CD8-positive, alpha-beta memory T cell (primary cell): ENCODE measurements at regions not wholly inside any gene's neighbourhood (a gene's known extent, or its start where the extent isn't known, plus 50 kb on each side); places are given as distances from the start of the nearest gene placed in this dataset.

Source experiments
- CTCF ChIA-PET: fragments of 350-600 bp; sonication (Branson Sonifier 250); formaldehyde crosslinking; loops from one replicate; lab custom pipeline; 2021; ENCODE audit warnings: antibody characterized with exemption; lab: Charles Lee
- POLR2A ChIA-PET: fragments of 350-600 bp; sonication (Branson Sonifier 250); formaldehyde crosslinking; loops from one replicate; lab custom pipeline; 2021; ENCODE audit warnings: antibody characterized with exemption; lab: Charles Lee
- DNase-seq, 5 donors: peaks; one replicate each; pipeline versions ENCODE4 v3.0.0 to v3.0.0-alpha.2; 2020 to 2022; ENCODE audit warnings: mixed read lengths in 1 of 5
- H3K27ac ChIP-seq: one replicate; pipeline ENCODE4 v1.7.0; 2013; ENCODE audit warnings: low read depth, mild to moderate bottlenecking, low read length, moderate library complexity
- H3K27me3 ChIP-seq: 2 replicates; pipeline ENCODE4 v1.7.0; 2013; ENCODE audit warnings: low read length, mild to moderate bottlenecking; ENCODE audit not compliant: insufficient read depth, poor library complexity, severe bottlenecking
- H3K36me3 ChIP-seq: 2 replicates; pipeline ENCODE4 v1.7.0; 2013; ENCODE audit warnings: mild to moderate bottlenecking, low read length, moderate library complexity; ENCODE audit not compliant: insufficient read depth
- H3K4me1 ChIP-seq: 2 replicates; pipeline ENCODE4 v1.7.0; 2013; ENCODE audit warnings: mild to moderate bottlenecking, low read length, moderate library complexity; ENCODE audit not compliant: insufficient read depth
- H3K4me3 ChIP-seq: 2 replicates; pipeline ENCODE4 v1.7.0; 2013; ENCODE audit warnings: mild to moderate bottlenecking, low read length
- H3K9me3 ChIP-seq: 2 replicates; pipeline ENCODE4 v1.7.0; 2013; ENCODE audit warnings: mild to moderate bottlenecking, low read length
- H3K27ac Mint-ChIP-seq, 8 donors: one replicate each; pipeline ENCODE4 v1.8.0; 2020 to 2021; ENCODE audit warnings: mixed read lengths in 8 of 8, mild to moderate bottlenecking in 6 of 8, inconsistent platforms in 3 of 8, moderate library complexity in 3 of 8
- H3K27me3 Mint-ChIP-seq, 2 donors: one replicate each; pipeline ENCODE4 v1.8.0; 2020 to 2021; ENCODE audit warnings: mixed read lengths in 2 of 2, mild to moderate bottlenecking in 1 of 2, moderate library complexity in 1 of 2
- H3K36me3 Mint-ChIP-seq, 3 donors: one replicate each; pipeline ENCODE4 v1.8.0; 2020 to 2021; ENCODE audit warnings: mixed read lengths in 3 of 3, inconsistent platforms in 1 of 3, mild to moderate bottlenecking in 1 of 3
- H3K4me1 Mint-ChIP-seq, 3 donors: one replicate each; pipeline ENCODE4 v1.8.0; 2020 to 2021; ENCODE audit warnings: mixed read lengths in 3 of 3, inconsistent platforms in 1 of 3, mild to moderate bottlenecking in 1 of 3
- H3K4me3 Mint-ChIP-seq, 7 donors: one replicate each; pipeline ENCODE4 v1.8.0; 2020 to 2021; ENCODE audit warnings: mixed read lengths in 7 of 7, mild to moderate bottlenecking in 6 of 7, moderate library complexity in 4 of 7, inconsistent platforms in 2 of 7
- H3K9me3 Mint-ChIP-seq, 5 donors: one replicate each; pipeline ENCODE4 v1.8.0; 2020 to 2022; ENCODE audit warnings: mixed read lengths in 5 of 5, mild to moderate bottlenecking in 3 of 5, moderate library complexity in 2 of 5, inconsistent platforms in 1 of 5

DNA sequence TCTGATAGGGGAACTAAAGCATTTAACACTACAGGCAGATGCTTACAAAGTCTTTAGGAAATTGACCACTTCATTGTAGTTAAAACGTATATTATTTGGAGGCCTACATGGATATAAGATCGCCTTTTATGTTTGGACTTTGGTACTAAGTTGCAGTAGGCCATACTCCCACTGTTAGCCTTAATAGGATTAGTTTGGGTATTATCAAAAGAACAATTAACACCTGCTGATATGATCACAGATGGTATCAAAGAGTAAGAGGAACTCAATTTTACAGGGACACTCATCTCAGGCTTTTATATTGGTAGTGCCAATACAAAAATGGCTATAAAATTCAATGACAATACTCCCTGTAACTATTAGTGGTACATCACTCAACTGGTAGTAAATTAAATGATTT lies 1183.0 kb downstream of the MAT2B start:
- ChIA-PET CTCF (no interaction called here), POLR2A (no interaction called here)
- H3K36me3 Mint-ChIP-seq: peaks cover 0 to 4% (median 0%) of the 10 kb centered on the region in 3 donors
- no peak overlapping the region for H3K4me3 ChIP-seq
- no peaks in the 10 kb centered on the region for H3K9me3 ChIP-seq
- no peaks in the 10 kb centered on the region for H3K4me1 ChIP-seq
- H3K27me3 Mint-ChIP-seq: peaks cover 0 to 1% of the 10 kb centered on the region in 2 donors
- no peak overlapping the region for H3K4me3 Mint-ChIP-seq
- DNase-seq: no peak
- no peak overlapping the region for H3K27ac Mint-ChIP-seq
- H3K27me3 ChIP-seq: no peaks in the 10 kb centered on the region
- no peaks in the 10 kb centered on the region for H3K36me3 ChIP-seq
- H3K27ac ChIP-seq: no peak overlapping the region
- H3K4me1 Mint-ChIP-seq: no peaks in the 10 kb centered on the region
- peaks cover 0 to 17% (median 4%) of the 10 kb centered on the region in 5 donors for H3K9me3 Mint-ChIP-seq

DNA sequence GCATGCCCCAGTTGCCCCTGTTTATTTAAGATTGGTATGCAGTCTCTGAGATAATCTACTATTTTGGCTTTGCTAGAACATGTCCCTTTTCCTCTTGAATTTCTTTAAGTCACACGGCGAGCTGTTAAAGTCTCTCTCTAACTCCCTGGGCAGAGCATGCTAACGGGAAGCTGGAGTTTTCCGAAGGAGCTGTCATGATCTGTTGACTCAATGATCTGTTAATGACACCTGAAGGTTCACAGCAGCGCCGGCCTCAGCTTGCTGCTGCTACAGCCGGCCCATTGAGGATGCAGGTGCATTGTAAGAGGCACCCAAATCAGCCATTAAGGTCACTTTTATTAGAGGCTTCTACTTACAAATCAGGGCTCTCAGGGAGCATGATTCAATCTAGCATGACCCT lies 1203.4 kb downstream of the MAT2B start:
- H3K27me3 Mint-ChIP-seq: no peaks in the 10 kb centered on the region
- Histone ChIP-seq H3K4me3 (no peak overlapping the region), H3K36me3 (no peaks in the 10 kb centered on the region), H3K27me3 (no peaks in the 10 kb centered on the region), H3K9me3 (no peaks in the 10 kb centered on the region), H3K27ac (no peak overlapping the region), H3K4me1 (no peaks in the 10 kb centered on the region)
- peaks cover 2 to 42% (median 7%) of the 10 kb centered on the region in 5 donors for H3K9me3 Mint-ChIP-seq
- no peak for DNase-seq
- H3K27ac Mint-ChIP-seq: no peak overlapping the region
- H3K4me3 Mint-ChIP-seq: no peak overlapping the region
- H3K36me3 Mint-ChIP-seq: no peaks in the 10 kb centered on the region
- ChIA-PET POLR2A (no interaction called here), CTCF (no interaction called here)
- no peaks in the 10 kb centered on the region for H3K4me1 Mint-ChIP-seq

DNA sequence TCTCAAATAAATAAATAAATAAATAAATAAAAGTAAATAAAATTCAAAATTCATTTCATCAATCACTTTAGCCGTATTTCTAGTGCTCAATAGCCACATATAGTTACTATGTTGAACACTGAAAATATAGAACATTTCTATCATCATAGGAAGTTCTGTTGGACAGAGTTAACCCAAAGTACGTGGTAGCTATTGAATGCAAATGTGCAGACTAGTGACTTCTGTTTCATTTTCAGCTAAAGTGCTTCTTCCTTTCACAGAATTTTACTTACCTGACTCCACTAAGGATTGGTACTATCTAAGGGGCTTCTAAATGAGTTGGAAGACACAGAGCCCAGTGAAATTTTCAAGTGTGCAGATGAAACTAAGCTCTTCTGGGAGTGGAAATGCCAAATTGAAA lies 1208.3 kb downstream of the MAT2B start:
- Mint-ChIP-seq H3K4me1 (no peaks in the 10 kb centered on the region), H3K27ac (no peak overlapping the region), H3K4me3 (no peak overlapping the region), H3K9me3 (peaks cover 3 to 35% (median 7%) of the 10 kb centered on the region in 5 donors), H3K36me3 (no peaks in the 10 kb centered on the region), H3K27me3 (no peaks in the 10 kb centered on the region)
- DNase-seq: no peak
- Histone ChIP-seq H3K4me1 (no peaks in the 10 kb centered on the region), H3K9me3 (no peaks in the 10 kb centered on the region), H3K27ac (no peak overlapping the region), H3K36me3 (no peaks in the 10 kb centered on the region), H3K4me3 (no peak overlapping the region), H3K27me3 (no peaks in the 10 kb centered on the region)
- ChIA-PET POLR2A (no interaction called here), CTCF (no interaction called here)

- Mint-ChIP-seq H3K27me3 (no peaks in the 10 kb centered on the region), H3K4me1 (no peaks in the 10 kb centered on the region), H3K4me3 (no peak overlapping the region), H3K27ac (no peak overlapping the region), H3K36me3 (no peaks in the 10 kb centered on the region), H3K9me3 (peaks cover 0 to 23% (median 2%) of the 10 kb centered on the region in 5 donors)
- ChIA-PET POLR2A (no interaction called here), CTCF (no interaction called here)
- Histone ChIP-seq H3K27ac (no peak overlapping the region), H3K4me1 (no peaks in the 10 kb centered on the region), H3K27me3 (no peaks in the 10 kb centered on the region), H3K36me3 (no peaks in the 10 kb centered on the region), H3K9me3 (no peaks in the 10 kb centered on the region), H3K4me3 (no peak overlapping the region)
- no peak for DNase-seq
Measured at GRCh38 chr5:164721116-164721515, 1215.7 kb downstream of the MAT2B start.

- H3K27ac ChIP-seq: no peak overlapping the region
- H3K4me3 ChIP-seq: no peak overlapping the region
- H3K36me3 ChIP-seq: no peaks in the 10 kb centered on the region
- H3K9me3 ChIP-seq: no peaks in the 10 kb centered on the region
- H3K4me1 ChIP-seq: no peaks in the 10 kb centered on the region
- Mint-ChIP-seq H3K4me1 (no peaks in the 10 kb centered on the region), H3K4me3 (no peak overlapping the region), H3K27me3 (no peaks in the 10 kb centered on the region), H3K27ac (no peak overlapping the region), H3K9me3 (peaks cover 0 to 23% (median 2%) of the 10 kb centered on the region in 5 donors), H3K36me3 (no peaks in the 10 kb centered on the region)
- ChIA-PET CTCF (no interaction called here), POLR2A (no interaction called here)
- no peak for DNase-seq
- no peaks in the 10 kb centered on the region for H3K27me3 ChIP-seq
Measured at GRCh38 chr5:164721656-164722055, 1216.2 kb downstream of the MAT2B start.

DNA sequence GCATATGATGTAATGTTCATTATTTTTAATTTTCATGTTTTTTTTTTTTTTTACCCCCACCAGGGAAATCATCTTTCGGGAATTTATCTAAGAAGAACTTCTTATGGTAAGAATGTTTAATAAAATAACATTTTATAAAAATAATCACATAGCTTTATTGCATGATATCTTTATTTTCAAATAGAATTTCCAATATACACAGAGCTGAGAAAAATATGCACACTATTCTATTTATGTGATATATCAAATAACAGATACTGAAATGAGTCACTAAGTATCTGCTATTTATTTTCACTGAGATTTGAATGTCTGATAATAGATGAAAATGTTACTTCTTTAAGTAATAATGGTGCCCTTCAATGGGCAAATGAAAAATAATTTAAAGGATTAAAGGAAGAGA lies 1217.3 kb downstream of the MAT2B start:
- H3K4me3 Mint-ChIP-seq: no peak overlapping the region
- CTCF ChIA-PET: no interaction called here

DNA sequence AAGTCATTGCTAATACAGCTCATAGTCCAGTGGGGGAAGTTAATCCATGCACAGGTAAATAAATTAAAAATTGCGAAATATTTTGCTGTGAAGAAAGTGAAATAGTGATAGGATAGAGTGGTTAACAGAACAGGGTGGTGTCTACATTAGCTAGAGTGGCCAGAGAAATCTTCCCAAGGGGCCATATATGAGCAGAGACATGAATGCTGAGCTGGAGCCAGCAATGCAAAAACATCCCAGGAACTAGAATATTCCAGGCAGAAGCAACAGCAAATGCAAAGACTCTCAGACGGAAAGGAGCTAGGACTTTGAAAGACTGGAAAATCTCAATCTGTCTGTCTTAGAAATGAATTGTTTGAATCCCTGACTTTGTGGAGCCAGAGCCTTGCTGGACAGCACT lies 1221.6 kb downstream of the MAT2B start:
- no peaks in the 10 kb centered on the region for H3K27me3 Mint-ChIP-seq
- Histone ChIP-seq H3K4me3 (no peak overlapping the region), H3K9me3 (no peaks in the 10 kb centered on the region), H3K36me3 (no peaks in the 10 kb centered on the region), H3K27me3 (no peaks in the 10 kb centered on the region), H3K27ac (no peak overlapping the region), H3K4me1 (no peaks in the 10 kb centered on the region)
- no peak for DNase-seq
- H3K4me3 Mint-ChIP-seq: no peak overlapping the region
- no peak overlapping the region for H3K27ac Mint-ChIP-seq
- peaks cover 0 to 8% (median 0%) of the 10 kb centered on the region in 5 donors for H3K9me3 Mint-ChIP-seq
- POLR2A ChIA-PET: no interaction called here
- no peaks in the 10 kb centered on the region for H3K36me3 Mint-ChIP-seq
- no peaks in the 10 kb centered on the region for H3K4me1 Mint-ChIP-seq
- CTCF ChIA-PET: no interaction called here

More for the DNA sequence above, 1217.3 kb downstream of the MAT2B start:
- no peak overlapping the region for H3K4me3 ChIP-seq
- H3K4me1 ChIP-seq: no peaks in the 10 kb centered on the region
- no peaks in the 10 kb centered on the region for H3K27me3 Mint-ChIP-seq
- no peaks in the 10 kb centered on the region for H3K4me1 Mint-ChIP-seq
- POLR2A ChIA-PET: no interaction called here
- H3K27me3 ChIP-seq: no peaks in the 10 kb centered on the region
- DNase-seq: no peak
- no peaks in the 10 kb centered on the region for H3K36me3 Mint-ChIP-seq
- H3K36me3 ChIP-seq: no peaks in the 10 kb centered on the region
- H3K27ac ChIP-seq: no peak overlapping the region
- H3K27ac Mint-ChIP-seq: no peak overlapping the region
- H3K9me3 ChIP-seq: no peaks in the 10 kb centered on the region
- H3K9me3 Mint-ChIP-seq: peaks cover 0 to 23% (median 2%) of the 10 kb centered on the region in 5 donors

DNA sequence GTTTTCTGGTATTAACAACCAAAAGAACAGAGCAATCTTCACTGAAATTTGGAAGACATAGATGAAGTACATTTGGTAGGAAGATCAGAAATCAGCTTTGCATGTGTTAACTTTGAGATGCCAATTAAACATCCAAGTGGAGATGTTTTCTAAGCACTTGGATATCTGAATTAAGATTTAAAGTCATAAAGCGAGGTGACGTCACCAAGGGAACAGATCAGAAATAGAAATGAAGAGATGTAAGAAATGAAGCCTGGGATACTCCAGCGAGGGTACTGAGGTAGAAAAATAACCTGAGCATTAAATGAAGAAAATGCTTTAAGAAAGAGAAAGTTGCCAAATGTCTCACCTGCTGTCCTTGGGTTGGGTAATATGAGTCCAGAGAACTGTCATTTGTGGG lies 1223.3 kb downstream of the MAT2B start:
- Histone ChIP-seq H3K27ac (no peak overlapping the region), H3K27me3 (no peaks in the 10 kb centered on the region), H3K36me3 (no peaks in the 10 kb centered on the region), H3K9me3 (no peaks in the 10 kb centered on the region), H3K4me3 (no peak overlapping the region), H3K4me1 (no peaks in the 10 kb centered on the region)
- Mint-ChIP-seq H3K4me1 (no peaks in the 10 kb centered on the region), H3K4me3 (no peak overlapping the region), H3K27ac (no peak overlapping the region), H3K36me3 (no peaks in the 10 kb centered on the region), H3K9me3 (peaks cover 0 to 6% (median 0%) of the 10 kb centered on the region in 5 donors), H3K27me3 (no peaks in the 10 kb centered on the region)
- ChIA-PET CTCF (no interaction called here), POLR2A (no interaction called here)
- no peak for DNase-seq

- H3K4me3 ChIP-seq: no peak overlapping the region
- H3K36me3 Mint-ChIP-seq: no peaks in the 10 kb centered on the region
- no peaks in the 10 kb centered on the region for H3K27me3 ChIP-seq
- H3K9me3 Mint-ChIP-seq: peaks cover 4 to 21% (median 6%) of the 10 kb centered on the region in 5 donors
- no peaks in the 10 kb centered on the region for H3K36me3 ChIP-seq
- ChIA-PET POLR2A (no interaction called here), CTCF (no interaction called here)
- DNase-seq: no peak
- no peaks in the 10 kb centered on the region for H3K27me3 Mint-ChIP-seq
- no peak overlapping the region for H3K27ac ChIP-seq
- no peaks in the 10 kb centered on the region for H3K4me1 Mint-ChIP-seq
- no peak overlapping the region for H3K4me3 Mint-ChIP-seq
- no peaks in the 10 kb centered on the region for H3K4me1 ChIP-seq
- H3K27ac Mint-ChIP-seq: no peak overlapping the region
- no peaks in the 10 kb centered on the region for H3K9me3 ChIP-seq
Measured at GRCh38 chr5:164735334-164735733, 1229.9 kb downstream of the MAT2B start.
